Lower lobe of right lung (tissue), 2 donors: ENCODE measurements at regions not wholly inside any gene's neighbourhood (a gene's known extent, or its start where the extent isn't known, plus 50 kb on each side); places are given as distances from the start of the nearest gene placed in this dataset.

ENCODE experiments used
- ATAC-seq, 2 donors: fragments of 200-7000 bp; cut with Tn5 transposase; one replicate each; pipeline ENCODE4 v1.9.1; 2020 to 2022; ENCODE audit warnings: mild to moderate bottlenecking in 2 of 2, moderate library complexity in 2 of 2
- DNase-seq: peaks from one replicate; pipeline ENCODE4 v3.0.0-alpha.2; 2020
- H3K27ac ChIP-seq: fragments of 200-600 bp; one replicate; pipeline ENCODE4 v1.8.0; 2022
- H3K27me3 ChIP-seq: fragments of 200-600 bp; one replicate; pipeline ENCODE4 v1.8.0; 2022; ENCODE audit warnings: low read depth
- H3K36me3 ChIP-seq: fragments of 200-600 bp; one replicate; pipeline ENCODE4 v1.8.0; 2022; ENCODE audit warnings: mild to moderate bottlenecking
- H3K4me1 ChIP-seq: fragments of 200-600 bp; one replicate; pipeline ENCODE4 v1.8.0; 2022
- H3K4me3 ChIP-seq: fragments of 200-600 bp; one replicate; pipeline ENCODE4 v1.8.0; 2022; ENCODE audit warnings: mild to moderate bottlenecking
- H3K9me3 ChIP-seq: fragments of 200-600 bp; one replicate; pipeline ENCODE4 v1.8.0; 2022
- intact Hi-C: fragments of 100-400 bp; cut with DNase I; formaldehyde crosslinking; loops from one replicate; pipeline ENCODE4 v1.11.0; 2022
- TF ChIP-seq, protein P1 (sequence below): fragments of 200-600 bp; IDR thresholded peaks from one replicate; pipeline ENCODE4 v1.8.0; 2022; ENCODE audit warnings: antibody characterized with exemption, mild to moderate bottlenecking
- donor health status: DM: no; HTN: yes; CAD: no; lungs with severe emphysema.

DNA sequence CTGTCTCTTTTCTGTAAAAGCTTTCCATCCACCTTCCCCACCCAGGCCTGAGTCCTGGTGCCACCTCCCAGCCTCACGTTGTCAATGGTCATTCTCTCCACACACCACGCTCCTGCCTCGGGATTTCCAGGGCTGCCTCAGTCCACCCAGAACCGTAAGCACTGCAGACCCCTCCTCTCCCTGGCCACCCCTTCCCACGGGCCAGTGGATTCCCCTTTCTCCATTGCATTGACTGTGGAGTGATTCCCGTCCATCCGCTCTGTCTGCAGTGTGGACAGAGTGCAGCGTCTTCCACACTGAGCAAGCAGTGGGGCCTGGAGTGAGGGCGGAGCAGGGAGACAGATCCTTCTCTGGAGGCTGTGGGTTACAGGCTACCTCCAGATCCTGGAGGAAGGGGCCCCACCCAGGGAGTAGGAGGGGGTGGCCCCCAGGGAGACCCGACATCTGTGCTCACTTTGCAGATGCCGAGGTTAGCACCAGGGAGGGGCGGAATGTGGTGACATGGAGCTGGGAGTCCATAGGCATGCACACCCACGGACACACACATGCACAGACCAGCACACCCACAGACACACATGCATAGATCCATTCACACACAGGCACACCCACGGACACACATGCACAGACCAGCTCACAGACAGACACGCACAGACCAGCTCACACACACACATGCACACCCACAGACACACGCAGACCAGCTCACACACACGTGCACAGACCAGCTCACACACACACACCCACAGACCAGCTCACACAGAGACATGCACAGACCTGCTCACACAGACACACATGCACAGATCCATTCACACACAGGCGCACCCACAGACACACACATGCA is 109.6 kb upstream of the B3GAT1 start:
- Histone ChIP-seq H3K4me3 (no peak overlapping the region), H3K36me3 (no peaks in the 10 kb centered on the region), H3K4me1 (no peaks in the 10 kb centered on the region), H3K27me3 (no peaks in the 10 kb centered on the region), H3K27ac (no peak overlapping the region), H3K9me3 (no peaks in the 10 kb centered on the region)
- DNase-seq (peak; percentile 27), ATAC-seq (peak in 1 of 2 donors; percentile 11)
- TF ChIP-seq, protein P1, sequence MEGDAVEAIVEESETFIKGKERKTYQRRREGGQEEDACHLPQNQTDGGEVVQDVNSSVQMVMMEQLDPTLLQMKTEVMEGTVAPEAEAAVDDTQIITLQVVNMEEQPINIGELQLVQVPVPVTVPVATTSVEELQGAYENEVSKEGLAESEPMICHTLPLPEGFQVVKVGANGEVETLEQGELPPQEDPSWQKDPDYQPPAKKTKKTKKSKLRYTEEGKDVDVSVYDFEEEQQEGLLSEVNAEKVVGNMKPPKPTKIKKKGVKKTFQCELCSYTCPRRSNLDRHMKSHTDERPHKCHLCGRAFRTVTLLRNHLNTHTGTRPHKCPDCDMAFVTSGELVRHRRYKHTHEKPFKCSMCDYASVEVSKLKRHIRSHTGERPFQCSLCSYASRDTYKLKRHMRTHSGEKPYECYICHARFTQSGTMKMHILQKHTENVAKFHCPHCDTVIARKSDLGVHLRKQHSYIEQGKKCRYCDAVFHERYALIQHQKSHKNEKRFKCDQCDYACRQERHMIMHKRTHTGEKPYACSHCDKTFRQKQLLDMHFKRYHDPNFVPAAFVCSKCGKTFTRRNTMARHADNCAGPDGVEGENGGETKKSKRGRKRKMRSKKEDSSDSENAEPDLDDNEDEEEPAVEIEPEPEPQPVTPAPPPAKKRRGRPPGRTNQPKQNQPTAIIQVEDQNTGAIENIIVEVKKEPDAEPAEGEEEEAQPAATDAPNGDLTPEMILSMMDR, result no peak
- intact Hi-C loops, result no loop called here

DNA sequence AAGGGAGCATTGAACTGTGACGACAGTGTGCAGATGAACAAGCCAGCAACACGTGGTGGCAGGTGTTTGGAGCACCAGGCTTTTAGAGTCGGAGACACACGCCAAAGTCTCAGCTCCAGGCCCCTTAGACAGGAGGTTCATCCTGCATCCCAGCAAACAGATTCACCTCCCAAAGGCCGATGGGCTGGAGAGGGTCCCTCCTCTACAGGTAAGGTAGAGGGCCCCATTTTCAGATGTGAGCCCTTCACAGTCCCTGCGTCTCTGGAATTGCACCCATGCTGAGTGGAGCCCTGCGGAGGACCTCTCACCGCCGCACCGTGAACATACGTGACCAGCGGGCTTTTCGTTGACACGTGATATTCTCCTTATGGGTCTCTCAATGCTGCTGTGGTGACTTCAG is 109.0 kb upstream of the B3GAT1 start:
- H3K27ac ChIP-seq, result no peak overlapping the region
- no peaks in the 10 kb centered on the region for H3K4me1 ChIP-seq
- DNase-seq (peak; percentile 31), ATAC-seq (no peak)
- H3K9me3 ChIP-seq, result no peaks in the 10 kb centered on the region
- intact Hi-C loops, result no loop called here
- no peaks in the 10 kb centered on the region for H3K36me3 ChIP-seq
- no peaks in the 10 kb centered on the region for H3K27me3 ChIP-seq
- TF ChIP-seq, protein P1, result no peak
- H3K4me3 ChIP-seq, result no peak overlapping the region

DNA sequence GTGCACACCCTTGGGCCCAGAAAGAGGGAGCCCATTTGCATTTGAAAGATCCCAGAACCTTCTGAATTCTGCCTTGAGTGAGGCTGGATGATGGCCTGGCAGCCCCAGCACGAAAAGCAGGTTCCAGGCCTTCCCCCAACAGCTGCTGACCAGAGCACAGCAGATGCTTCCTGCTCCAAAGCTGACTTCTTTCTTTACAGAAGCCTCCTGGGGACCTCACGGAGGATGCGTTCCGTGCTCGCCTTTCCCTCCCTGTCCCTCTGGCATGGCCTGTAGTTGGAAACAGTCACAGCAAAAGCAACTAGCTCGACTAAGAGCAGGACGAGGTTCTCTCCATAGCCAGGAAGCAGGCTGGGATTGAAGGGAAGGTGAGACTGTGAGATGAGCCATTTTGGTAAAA is 107.7 kb upstream of the B3GAT1 start:
- no peak for ATAC-seq
- DNase-seq, result peak; percentile 7
- no peaks in the 10 kb centered on the region for H3K27me3 ChIP-seq
- H3K27ac ChIP-seq, result no peak overlapping the region
- no peak overlapping the region for H3K4me3 ChIP-seq
- TF ChIP-seq, protein P1, result no peak
- no peaks in the 10 kb centered on the region for H3K4me1 ChIP-seq
- H3K9me3 ChIP-seq, result no peaks in the 10 kb centered on the region
- intact Hi-C loops, result no loop called here
- no peaks in the 10 kb centered on the region for H3K36me3 ChIP-seq

- H3K27me3 ChIP-seq, result peaks cover under 1% of the 10 kb centered on the region
- DNase-seq (no peak), ATAC-seq (no peak)
- H3K9me3 ChIP-seq, result no peaks in the 10 kb centered on the region
- H3K36me3 ChIP-seq, result no peaks in the 10 kb centered on the region
- intact Hi-C loops, result no loop called here
- H3K4me1 ChIP-seq, result no peaks in the 10 kb centered on the region
- H3K4me3 ChIP-seq, result no peak overlapping the region
- no peak overlapping the region for H3K27ac ChIP-seq
- TF ChIP-seq, protein P1, result no peak
Observed at GRCh38 chr11:134519390-134519750, 107.3 kb upstream of the B3GAT1 start.

GRCh38 chr11:134518616-134519389 is 106.8 kb upstream of the B3GAT1 start:
- ATAC-seq (no peak), DNase-seq (peak; percentile 18)
- H3K27me3 ChIP-seq, result peaks cover 6% of the 10 kb centered on the region
- TF ChIP-seq, protein P1, result no peak
- H3K4me1 ChIP-seq, result no peaks in the 10 kb centered on the region
- no peak overlapping the region for H3K4me3 ChIP-seq
- H3K27ac ChIP-seq, result no peak overlapping the region
- intact Hi-C loops, result no loop called here
- H3K9me3 ChIP-seq, result no peaks in the 10 kb centered on the region
- no peaks in the 10 kb centered on the region for H3K36me3 ChIP-seq
